Smooth muscle cell of the brain vasculature (primary cell): ENCODE measurements at regions not wholly inside any gene's neighbourhood (a gene's known extent, or its start where the extent isn't known, plus 50 kb on each side); places are given as distances from the start of the nearest gene placed in this dataset.

Experiments
- DNase-seq: peaks from one replicate; pipeline ENCODE4 v3.0.0-alpha.2; 2012; ENCODE audit warnings: low read depth, low spot score

DNA sequence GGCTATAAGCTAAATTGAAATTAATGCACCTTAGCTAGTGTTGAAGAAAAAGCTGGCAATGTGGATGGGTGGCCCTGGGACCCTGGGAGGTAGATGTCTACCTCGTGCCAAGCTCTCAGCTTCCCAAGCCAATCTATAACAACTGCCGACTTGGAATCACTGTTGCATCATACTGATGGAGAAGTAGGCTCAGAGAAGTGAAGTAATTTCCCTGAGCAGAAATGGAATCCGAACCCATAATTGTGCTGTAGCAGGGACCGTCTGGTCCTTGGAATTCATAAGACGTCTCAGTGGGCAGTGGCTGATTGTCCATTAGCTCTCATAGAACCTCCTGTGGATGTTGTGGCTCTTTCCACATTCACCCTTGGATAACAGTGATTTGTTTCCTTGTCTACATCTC is 196.6 kb downstream of the RAB11FIP4 start:
- no peak for DNase-seq
